ENCODE measurements at regions not wholly inside any gene's neighbourhood (a gene's known extent, or its start where the extent isn't known, plus 50 kb on each side); places are given as distances from the start of the nearest gene placed in this dataset.

- TF ChIP-seq CTCF (conservative IDR thresholded peaks at IDR 0.05; ENCODE audit: low read depth, low read length) (no peak), EZH2 (IDR thresholded peaks at IDR 0.05; ENCODE audit: low read length, unreplicated experiment) (no peak), EZH2phosphoT487 (IDR thresholded peaks at IDR 0.05; ENCODE audit: borderline replicate concordance, low read length) (no peak)
These were observed 73.1 kb upstream of the USP24 start for GRCh38 chr1:55288245-55288644.
